Activated CD4-positive, alpha-beta T cell treated with anti-CD3 and anti-CD28 coated beads for 48 hours (primary cell): ENCODE measurements at regions not wholly inside any gene's neighbourhood (a gene's known extent, or its start where the extent isn't known, plus 50 kb on each side); places are given as distances from the start of the nearest gene placed in this dataset.
"Not testable (repeated sequence)": the region's sequence is repeated elsewhere in the genome, so short reads cannot be mapped to it uniquely, and the experiment has no call there.

Experiments
- DNase-seq: peaks from one replicate; pipeline ENCODE4 v3.0.0-alpha.2; 2020

- DNase-seq = no peak
Observed at GRCh38 chr4:110850461-110851442, 227.9 kb upstream of the PITX2 start.

- DNase-seq = no peak
Observed at GRCh38 chr4:110851989-110852388, 229.1 kb upstream of the PITX2 start.

GRCh38 chr4:110852793-110853192, 229.9 kb upstream of the PITX2 start:
- no peak for DNase-seq

GRCh38 chr4:110853242-110853641, 230.4 kb upstream of the PITX2 start:
- no peak for DNase-seq

- no peak for DNase-seq
Observed at GRCh38 chr4:110854021-110854678, 231.3 kb upstream of the PITX2 start.

- DNase-seq = no peak
Observed at GRCh38 chr4:110860125-110860524, 237.2 kb upstream of the PITX2 start.

- no peak for DNase-seq
Observed at GRCh38 chr4:110860901-110861300, 238.0 kb upstream of the PITX2 start.

GRCh38 chr4:110865611-110866259, 242.9 kb upstream of the PITX2 start:
- DNase-seq = no peak

GRCh38 chr4:110867251-110867960, 244.5 kb upstream of the PITX2 start:
- no peak for DNase-seq

- DNase-seq = no peak
Observed at GRCh38 chr4:110867981-110868720, 245.3 kb upstream of the PITX2 start.

GRCh38 chr4:110869114-110869513, 246.2 kb upstream of the PITX2 start:
- DNase-seq = no peak

- no peak for DNase-seq
Observed at GRCh38 chr4:110869862-110870572, 247.1 kb upstream of the PITX2 start.

GRCh38 chr4:110876214-110876613, 253.3 kb upstream of the PITX2 start:
- not testable (repeated sequence) for DNase-seq

- DNase-seq = no peak
Observed at GRCh38 chr4:110876866-110877265, 254.0 kb upstream of the PITX2 start.

GRCh38 chr4:110877778-110878370, 255.0 kb upstream of the PITX2 start:
- DNase-seq = no peak

GRCh38 chr4:110878413-110878812, 255.5 kb upstream of the PITX2 start:
- no peak for DNase-seq

- DNase-seq = no peak
Observed at GRCh38 chr4:110878956-110879355, 256.1 kb upstream of the PITX2 start.

GRCh38 chr4:110886270-110886669, 263.4 kb upstream of the PITX2 start:
- DNase-seq = no peak

GRCh38 chr4:110886856-110887255, 264.0 kb upstream of the PITX2 start:
- DNase-seq = no peak

GRCh38 chr4:110897784-110898183, 274.9 kb upstream of the PITX2 start:
- no peak for DNase-seq

GRCh38 chr4:110898290-110898689, 275.4 kb upstream of the PITX2 start:
- DNase-seq = no peak
